GM12874 (cell line): ENCODE measurements at regions not wholly inside any gene's neighbourhood (a gene's known extent, or its start where the extent isn't known, plus 50 kb on each side); places are given as distances from the start of the nearest gene placed in this dataset.

Source experiments
- TF ChIP-seq, protein P1 (sequence below): IDR thresholded peaks from 2 replicates; pipeline ENCODE4 v1.5.1; 2011; ENCODE audit warnings: low read depth, mild to moderate bottlenecking, control low read depth, low read length, moderate library complexity; ENCODE audit not compliant: insufficient read depth

DNA sequence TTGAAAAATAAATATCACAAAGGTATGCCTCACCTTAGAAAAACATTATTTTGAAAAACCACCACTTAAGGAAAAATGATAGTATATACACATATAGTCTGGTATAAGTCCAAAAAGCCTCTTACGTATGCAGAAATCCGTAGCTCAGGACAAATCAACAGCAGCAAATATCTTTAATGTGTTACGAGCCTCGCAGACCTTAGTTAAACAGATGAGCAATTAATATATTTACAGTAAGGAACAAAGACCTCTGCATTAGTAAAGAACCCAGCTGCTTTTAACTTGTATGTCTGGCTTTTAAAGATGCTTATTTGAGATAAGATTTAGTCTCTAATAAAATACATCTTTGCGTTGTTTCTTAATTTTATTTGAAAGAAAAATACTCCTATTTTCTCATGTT lies 79.9 kb upstream of the CHRM3 start:
- TF ChIP-seq, protein P1, sequence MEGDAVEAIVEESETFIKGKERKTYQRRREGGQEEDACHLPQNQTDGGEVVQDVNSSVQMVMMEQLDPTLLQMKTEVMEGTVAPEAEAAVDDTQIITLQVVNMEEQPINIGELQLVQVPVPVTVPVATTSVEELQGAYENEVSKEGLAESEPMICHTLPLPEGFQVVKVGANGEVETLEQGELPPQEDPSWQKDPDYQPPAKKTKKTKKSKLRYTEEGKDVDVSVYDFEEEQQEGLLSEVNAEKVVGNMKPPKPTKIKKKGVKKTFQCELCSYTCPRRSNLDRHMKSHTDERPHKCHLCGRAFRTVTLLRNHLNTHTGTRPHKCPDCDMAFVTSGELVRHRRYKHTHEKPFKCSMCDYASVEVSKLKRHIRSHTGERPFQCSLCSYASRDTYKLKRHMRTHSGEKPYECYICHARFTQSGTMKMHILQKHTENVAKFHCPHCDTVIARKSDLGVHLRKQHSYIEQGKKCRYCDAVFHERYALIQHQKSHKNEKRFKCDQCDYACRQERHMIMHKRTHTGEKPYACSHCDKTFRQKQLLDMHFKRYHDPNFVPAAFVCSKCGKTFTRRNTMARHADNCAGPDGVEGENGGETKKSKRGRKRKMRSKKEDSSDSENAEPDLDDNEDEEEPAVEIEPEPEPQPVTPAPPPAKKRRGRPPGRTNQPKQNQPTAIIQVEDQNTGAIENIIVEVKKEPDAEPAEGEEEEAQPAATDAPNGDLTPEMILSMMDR = no peak

DNA sequence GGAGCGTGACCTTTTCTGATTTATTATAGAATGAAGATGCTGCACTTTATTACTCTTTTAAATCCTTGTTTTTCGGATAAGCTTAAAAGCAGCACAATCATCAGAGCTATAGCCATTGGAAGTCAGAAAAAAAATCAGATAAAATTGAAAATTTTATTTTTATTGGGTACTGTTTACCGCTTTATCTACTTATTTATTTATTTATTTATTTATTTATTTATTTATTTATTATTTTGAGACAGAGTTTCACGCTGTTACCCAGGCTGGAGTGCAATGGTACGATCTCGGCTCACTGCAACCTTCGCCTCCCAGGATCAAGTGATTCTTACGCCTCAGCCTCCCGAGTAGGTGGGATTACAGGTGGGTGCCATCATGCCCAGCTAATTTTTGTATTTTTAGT lies 83.1 kb upstream of the CHRM3 start:
- TF ChIP-seq, protein P1 = no peak

DNA sequence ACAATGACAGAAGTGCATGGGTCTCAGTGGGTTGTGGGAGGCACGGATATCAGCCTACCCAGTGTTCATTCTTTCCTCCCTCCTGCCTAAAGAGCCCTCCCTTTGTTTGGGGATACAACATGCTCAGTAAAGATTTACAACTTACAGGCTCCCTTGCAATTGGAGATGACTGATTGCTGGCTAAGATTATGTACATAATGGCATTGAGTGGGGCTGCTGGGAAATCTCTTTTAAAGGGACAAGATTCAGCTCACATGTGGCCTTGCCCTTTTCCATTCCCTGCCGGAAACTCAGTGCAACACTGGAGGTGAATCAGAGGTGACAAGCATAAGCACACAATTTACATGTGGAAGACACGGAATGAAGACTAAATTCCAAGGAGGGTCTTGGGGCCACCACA lies 83.7 kb upstream of the CHRM3 start:
- TF ChIP-seq, protein P1 = no peak

DNA sequence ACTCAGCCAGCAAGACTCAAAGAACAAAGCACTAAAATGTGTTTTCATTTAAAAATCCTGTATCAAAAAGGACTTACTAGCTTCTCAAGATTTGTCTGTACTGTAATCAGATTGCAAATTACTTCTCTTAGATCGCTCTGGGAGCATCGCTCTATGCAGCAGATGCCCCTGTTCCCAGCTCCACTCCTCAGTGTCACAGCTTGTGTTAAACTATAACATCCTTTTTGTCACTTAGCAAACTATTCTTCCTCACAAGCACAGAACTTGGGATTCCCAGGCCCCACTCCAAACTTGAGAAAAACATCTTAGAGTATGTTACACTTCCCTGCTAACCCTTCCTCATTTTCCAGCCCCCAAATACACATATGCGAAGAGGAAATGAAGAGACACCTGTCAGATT lies 85.1 kb upstream of the CHRM3 start:
- TF ChIP-seq, protein P1 = no peak

DNA sequence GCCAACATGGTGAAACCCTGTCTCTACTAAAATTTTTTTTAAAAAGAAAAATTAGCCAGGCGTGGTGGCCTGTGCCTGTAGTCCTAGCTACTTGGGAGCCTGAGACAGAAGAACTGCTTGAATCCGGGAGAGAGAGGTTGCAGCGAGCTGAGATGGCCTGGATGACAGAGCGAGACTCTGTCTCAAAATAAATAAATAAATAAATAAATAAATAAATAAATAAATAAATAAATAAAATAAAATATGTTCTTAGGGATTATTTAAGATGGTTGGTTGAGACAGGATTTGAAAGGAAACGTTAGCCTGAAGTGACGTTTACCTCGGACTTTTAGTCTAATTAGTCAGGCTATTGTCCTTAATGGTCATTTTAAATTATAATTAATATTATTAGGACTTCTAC lies 88.5 kb upstream of the CHRM3 start:
- TF ChIP-seq, protein P1 = no peak

DNA sequence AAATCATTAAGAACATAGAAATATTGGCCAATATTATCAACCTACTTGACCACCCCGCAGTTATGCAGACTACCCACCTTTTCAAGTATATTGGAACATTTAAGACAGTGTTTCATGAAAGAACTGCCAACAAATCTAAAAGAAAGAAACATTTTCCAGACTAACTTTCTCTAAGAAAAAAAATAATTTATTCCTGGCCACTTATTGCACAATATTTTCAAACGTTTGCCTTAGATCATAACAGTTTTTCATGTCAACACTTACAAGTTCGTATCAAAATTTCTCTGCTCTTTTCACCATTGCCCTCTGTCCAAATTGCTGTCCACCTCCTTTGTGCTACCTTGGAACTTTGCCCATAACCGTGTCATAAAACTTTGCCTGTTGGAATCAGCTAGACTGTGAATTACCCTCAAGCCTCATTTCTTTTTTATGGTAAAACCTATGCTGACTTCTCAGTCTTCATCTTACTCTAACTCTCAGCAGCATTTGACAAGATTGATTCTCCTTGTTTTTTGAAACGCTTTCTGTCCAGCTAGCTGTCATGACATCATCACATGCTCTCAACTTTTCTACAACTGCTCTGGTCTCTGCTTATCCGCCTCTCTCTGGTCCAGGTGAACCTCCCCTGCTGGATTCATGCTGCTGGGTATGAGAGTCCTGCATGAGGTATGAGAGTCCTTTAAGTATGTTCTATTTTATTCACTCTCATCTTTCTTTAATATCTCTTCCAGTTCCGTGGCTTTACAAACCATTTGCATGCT lies 92.8 kb upstream of the CHRM3 start:
- TF ChIP-seq, protein P1 = no peak

DNA sequence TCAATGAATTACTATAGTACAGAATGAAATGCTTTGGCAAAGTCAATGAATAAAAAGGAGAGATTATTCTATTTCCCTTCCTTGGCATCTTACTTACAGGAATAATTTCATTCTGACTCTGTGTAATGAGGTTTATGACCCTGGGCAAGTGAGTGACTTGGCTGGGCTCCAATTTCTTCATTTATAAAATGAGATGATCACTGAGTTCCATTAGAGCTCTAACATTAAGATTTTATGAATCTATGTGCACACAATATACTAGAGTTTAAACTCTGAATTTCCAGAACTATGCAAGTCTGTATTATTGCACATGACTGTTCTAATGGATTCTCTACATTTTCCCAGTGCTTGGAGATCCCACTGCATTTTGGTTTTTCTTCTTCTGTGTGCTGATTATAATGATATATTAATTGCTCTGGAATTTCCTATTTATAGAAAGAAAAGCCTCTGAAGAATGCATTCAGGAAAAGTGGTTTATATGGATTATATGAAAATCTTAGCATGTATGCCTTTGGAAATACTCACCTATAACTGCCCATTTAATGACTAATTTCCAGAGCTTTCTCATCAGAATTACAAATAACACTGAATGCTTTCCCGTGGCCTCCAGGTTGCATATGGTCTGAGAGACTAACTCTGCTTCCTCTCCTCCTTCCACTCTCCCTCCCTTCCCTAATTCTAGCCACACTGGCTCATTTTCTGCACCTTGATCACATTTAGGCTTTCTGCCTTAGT lies 97.4 kb upstream of the CHRM3 start:
- TF ChIP-seq, protein P1 = no peak
